ENCODE measurements at regions not wholly inside any gene's neighbourhood (a gene's known extent, or its start where the extent isn't known, plus 50 kb on each side); places are given as distances from the start of the nearest gene placed in this dataset.

DNA sequence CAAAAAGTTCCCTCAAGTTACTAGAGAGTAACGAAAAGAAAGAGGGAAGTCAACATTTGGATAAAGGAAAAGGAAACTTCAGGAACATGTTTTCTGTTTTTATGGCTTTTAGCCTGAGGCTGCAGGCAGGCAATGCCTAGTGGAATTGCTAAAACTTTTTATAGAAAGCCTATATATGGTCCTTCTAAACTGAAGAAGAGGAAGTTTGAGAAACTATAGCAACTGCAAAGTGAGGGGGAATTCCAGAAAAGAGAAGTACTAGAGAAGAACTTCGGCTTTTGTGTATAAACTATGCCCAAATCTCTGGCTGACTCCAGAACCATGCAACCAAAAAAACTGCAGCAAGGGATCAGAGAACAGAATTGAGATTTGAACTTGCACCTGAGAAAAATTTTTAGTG is 74.3 kb upstream of the ARHGAP42 start:
- no peak for TF ChIP-seq CTCF (IDR thresholded peaks at IDR 0.05; ENCODE audit: extremely low read depth, low read depth, low read length)
- Histone ChIP-seq H4K20me1 (ENCODE audit: insufficient read depth, low read length) (no peaks in the 10 kb centered on the region), H3K27me3 (ENCODE audit: insufficient read depth, low read length) (no peaks in the 10 kb centered on the region), H3K27ac (ENCODE audit: low read depth, low read length) (no peak overlapping the region), H3K79me2 (ENCODE audit: insufficient read depth, low read length) (no peaks in the 10 kb centered on the region), H3K4me2 (ENCODE audit: insufficient read depth, low read length) (no peak overlapping the region), H3K36me3 (ENCODE audit: insufficient read depth, low read length) (no peaks in the 10 kb centered on the region), H2AFZ (ENCODE audit: low read length) (no peak overlapping the region), H3K9me3 (ENCODE audit: low read depth, low read length) (no peaks in the 10 kb centered on the region), H3K4me1 (ENCODE audit: insufficient read depth, low read length) (no peaks in the 10 kb centered on the region), H3K4me3 (ENCODE audit: insufficient read depth, low read length) (no peak overlapping the region)
- DNase-seq (ENCODE audit: insufficient read length, low spot score, missing footprints), result no peak

- no peak for TF ChIP-seq CTCF (IDR thresholded peaks at IDR 0.05; ENCODE audit: extremely low read depth, low read depth, low read length)
- Histone ChIP-seq H3K27ac (ENCODE audit: low read depth, low read length) (no peak overlapping the region), H3K36me3 (ENCODE audit: insufficient read depth, low read length) (no peaks in the 10 kb centered on the region), H3K4me2 (ENCODE audit: insufficient read depth, low read length) (no peak overlapping the region), H3K9me3 (ENCODE audit: low read depth, low read length) (peaks cover 3% of the 10 kb centered on the region), H4K20me1 (ENCODE audit: insufficient read depth, low read length) (no peaks in the 10 kb centered on the region), H3K4me3 (ENCODE audit: insufficient read depth, low read length) (no peak overlapping the region), H2AFZ (ENCODE audit: low read length) (no peak overlapping the region), H3K79me2 (ENCODE audit: insufficient read depth, low read length) (no peaks in the 10 kb centered on the region), H3K27me3 (ENCODE audit: insufficient read depth, low read length) (no peaks in the 10 kb centered on the region), H3K4me1 (ENCODE audit: insufficient read depth, low read length) (peaks cover 6% of the 10 kb centered on the region)
- DNase-seq (ENCODE audit: insufficient read length, low spot score, missing footprints), result no peak
These were observed 68.2 kb upstream of the ARHGAP42 start for GRCh38 chr11:100618914-100619313.

GRCh38 chr11:100619484-100619883 is 67.6 kb upstream of the ARHGAP42 start:
- Histone ChIP-seq H3K4me1 (ENCODE audit: insufficient read depth, low read length) (peaks cover 6% of the 10 kb centered on the region), H3K79me2 (ENCODE audit: insufficient read depth, low read length) (no peaks in the 10 kb centered on the region), H3K9me3 (ENCODE audit: low read depth, low read length) (peaks cover 3% of the 10 kb centered on the region), H3K27me3 (ENCODE audit: insufficient read depth, low read length) (no peaks in the 10 kb centered on the region), H3K4me2 (ENCODE audit: insufficient read depth, low read length) (no peak overlapping the region), H2AFZ (ENCODE audit: low read length) (peak overlapping the region; percentile 72), H4K20me1 (ENCODE audit: insufficient read depth, low read length) (no peaks in the 10 kb centered on the region), H3K27ac (ENCODE audit: low read depth, low read length) (no peak overlapping the region), H3K4me3 (ENCODE audit: insufficient read depth, low read length) (no peak overlapping the region), H3K36me3 (ENCODE audit: insufficient read depth, low read length) (no peaks in the 10 kb centered on the region)
- TF ChIP-seq CTCF (IDR thresholded peaks at IDR 0.05; ENCODE audit: extremely low read depth, low read depth, low read length), result no peak
- peak; percentile 75 for DNase-seq (ENCODE audit: insufficient read length, low spot score, missing footprints)

DNA sequence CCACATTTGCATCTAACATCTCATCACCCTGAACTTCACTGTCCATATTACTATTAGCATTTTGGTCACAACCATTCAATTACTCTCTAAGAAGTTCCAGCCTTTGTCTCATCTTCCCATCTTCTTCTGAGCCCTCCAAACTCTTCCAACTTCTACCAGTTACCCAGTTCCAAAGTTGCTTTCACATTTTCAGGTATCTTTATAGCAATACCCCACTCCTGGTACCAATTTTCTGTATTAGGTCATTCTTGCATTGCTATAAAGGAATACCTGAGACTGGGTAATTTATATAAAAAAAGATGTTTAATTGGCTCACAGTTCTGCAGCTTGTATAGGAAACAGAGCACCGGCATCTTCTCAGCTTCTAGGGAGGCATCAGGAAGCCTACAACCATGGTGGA is 64.7 kb upstream of the ARHGAP42 start:
- Histone ChIP-seq H2AFZ (ENCODE audit: low read length) (no peak overlapping the region), H3K79me2 (ENCODE audit: insufficient read depth, low read length) (no peaks in the 10 kb centered on the region), H3K4me2 (ENCODE audit: insufficient read depth, low read length) (no peak overlapping the region), H3K27ac (ENCODE audit: low read depth, low read length) (no peak overlapping the region), H3K9me3 (ENCODE audit: low read depth, low read length) (peaks cover 3% of the 10 kb centered on the region), H3K4me3 (ENCODE audit: insufficient read depth, low read length) (no peak overlapping the region), H3K27me3 (ENCODE audit: insufficient read depth, low read length) (no peaks in the 10 kb centered on the region), H4K20me1 (ENCODE audit: insufficient read depth, low read length) (no peaks in the 10 kb centered on the region), H3K36me3 (ENCODE audit: insufficient read depth, low read length) (no peaks in the 10 kb centered on the region), H3K4me1 (ENCODE audit: insufficient read depth, low read length) (peaks cover 6% of the 10 kb centered on the region)
- TF ChIP-seq CTCF (IDR thresholded peaks at IDR 0.05; ENCODE audit: extremely low read depth, low read depth, low read length), result no peak
- no peak for DNase-seq (ENCODE audit: insufficient read length, low spot score, missing footprints)
